ENCODE measurements at regions not wholly inside any gene's neighbourhood (a gene's known extent, or its start where the extent isn't known, plus 50 kb on each side); places are given as distances from the start of the nearest gene placed in this dataset.

- TF ChIP-seq, protein P1, sequence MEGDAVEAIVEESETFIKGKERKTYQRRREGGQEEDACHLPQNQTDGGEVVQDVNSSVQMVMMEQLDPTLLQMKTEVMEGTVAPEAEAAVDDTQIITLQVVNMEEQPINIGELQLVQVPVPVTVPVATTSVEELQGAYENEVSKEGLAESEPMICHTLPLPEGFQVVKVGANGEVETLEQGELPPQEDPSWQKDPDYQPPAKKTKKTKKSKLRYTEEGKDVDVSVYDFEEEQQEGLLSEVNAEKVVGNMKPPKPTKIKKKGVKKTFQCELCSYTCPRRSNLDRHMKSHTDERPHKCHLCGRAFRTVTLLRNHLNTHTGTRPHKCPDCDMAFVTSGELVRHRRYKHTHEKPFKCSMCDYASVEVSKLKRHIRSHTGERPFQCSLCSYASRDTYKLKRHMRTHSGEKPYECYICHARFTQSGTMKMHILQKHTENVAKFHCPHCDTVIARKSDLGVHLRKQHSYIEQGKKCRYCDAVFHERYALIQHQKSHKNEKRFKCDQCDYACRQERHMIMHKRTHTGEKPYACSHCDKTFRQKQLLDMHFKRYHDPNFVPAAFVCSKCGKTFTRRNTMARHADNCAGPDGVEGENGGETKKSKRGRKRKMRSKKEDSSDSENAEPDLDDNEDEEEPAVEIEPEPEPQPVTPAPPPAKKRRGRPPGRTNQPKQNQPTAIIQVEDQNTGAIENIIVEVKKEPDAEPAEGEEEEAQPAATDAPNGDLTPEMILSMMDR (conservative IDR thresholded peaks at IDR 0.05; ENCODE audit: low read depth, low read length), result peak; percentile 88
- TF ChIP-seq MXI1 (IDR thresholded peaks at IDR 0.05; ENCODE audit: borderline replicate concordance, low read depth, low read length) (no peak), SMC3 (IDR thresholded peaks at IDR 0.05; ENCODE audit: low read depth, low read length) (peak; percentile 72), RAD21 (IDR thresholded peaks at IDR 0.05; ENCODE audit: low read length) (peak; percentile 87)
Measured at GRCh38 chr17:68172461-68172954, 75.3 kb upstream of the AMZ2 start.

Data from IMR-90 (cell line).